NCI-H2029 treated with DMSO at 0.1 percent for 48 hours (cell line): ENCODE measurements at regions not wholly inside any gene's neighbourhood (a gene's known extent, or its start where the extent isn't known, plus 50 kb on each side); places are given as distances from the start of the nearest gene placed in this dataset.

Source experiments
- DNase-seq: peaks from one replicate; lab custom pipeline; 2025; lab: John Stamatoyannopoulos, UW

- DNase-seq = no peak
Observed at GRCh38 chr12:19053218-19053617, 76.3 kb upstream of the PLEKHA5 start.

- no peak for DNase-seq
Observed at GRCh38 chr12:19054035-19054434, 75.5 kb upstream of the PLEKHA5 start.

GRCh38 chr12:19055589-19055988 lies 73.9 kb upstream of the PLEKHA5 start:
- DNase-seq = no peak

GRCh38 chr12:19058235-19059021 lies 71.1 kb upstream of the PLEKHA5 start:
- DNase-seq = no peak

- no peak for DNase-seq
Observed at GRCh38 chr12:19064713-19065112, 64.8 kb upstream of the PLEKHA5 start.

- DNase-seq = no peak
Observed at GRCh38 chr12:19065223-19065622, 64.3 kb upstream of the PLEKHA5 start.

GRCh38 chr12:19065871-19066270 lies 63.7 kb upstream of the PLEKHA5 start:
- DNase-seq = no peak

- DNase-seq = no peak
Observed at GRCh38 chr12:19066475-19067001, 63.0 kb upstream of the PLEKHA5 start.

GRCh38 chr12:19068137-19068536 lies 61.4 kb upstream of the PLEKHA5 start:
- no peak for DNase-seq

- DNase-seq = no peak
Observed at GRCh38 chr12:19070341-19070740, 59.2 kb upstream of the PLEKHA5 start.

GRCh38 chr12:19074700-19075099 lies 54.8 kb upstream of the PLEKHA5 start:
- no peak for DNase-seq

- no peak for DNase-seq
Observed at GRCh38 chr12:19075711-19076340, 53.7 kb upstream of the PLEKHA5 start.
